BLaER1 (cell line): ENCODE measurements at regions not wholly inside any gene's neighbourhood (a gene's known extent, or its start where the extent isn't known, plus 50 kb on each side); places are given as distances from the start of the nearest gene placed in this dataset.

Experiments
- H3K27ac ChIP-seq: shearing (Covaris generic); formaldehyde crosslinking; 2 replicates; pipeline ENCODE4 v1.8.1; 2022
- H3K27me3 ChIP-seq: shearing (Covaris generic); formaldehyde crosslinking; 2 replicates; pipeline ENCODE4 v1.8.1; 2022
- H3K36me3 ChIP-seq: shearing (Covaris generic); formaldehyde crosslinking; 2 replicates; pipeline ENCODE4 v1.8.1; 2022
- H3K4me1 ChIP-seq: shearing (Covaris generic); formaldehyde crosslinking; 2 replicates; pipeline ENCODE4 v1.8.1; 2022
- H3K4me2 ChIP-seq: shearing (Covaris generic); formaldehyde crosslinking; 2 replicates; pipeline ENCODE4 v1.8.1; 2022
- H3K4me3 ChIP-seq: shearing (Covaris generic); formaldehyde crosslinking; 2 replicates; pipeline ENCODE4 v1.8.1; 2022
- H3K9ac ChIP-seq: shearing (Covaris generic); formaldehyde crosslinking; 2 replicates; pipeline ENCODE4 v1.8.1; 2022
- H3K9me3 ChIP-seq: shearing (Covaris generic); formaldehyde crosslinking; 2 replicates; pipeline ENCODE4 v1.8.1; 2022
- H4K20me1 ChIP-seq: shearing (Covaris generic); formaldehyde crosslinking; 2 replicates; pipeline ENCODE4 v1.8.1; 2022
- Cebpa-rat ChIP-seq: shearing (Covaris generic); IDR thresholded peaks from 2 replicates; pipeline ENCODE4 v1.8.1; 2022

GRCh38 chr17:12590417-12590816 lies 75.3 kb upstream of the MYOCD start:
- no peaks in the 10 kb centered on the region for H4K20me1 ChIP-seq
- no peak overlapping the region for H3K4me3 ChIP-seq
- no peaks in the 10 kb centered on the region for H3K27me3 ChIP-seq
- H3K4me2 ChIP-seq: no peak overlapping the region
- no peaks in the 10 kb centered on the region for H3K4me1 ChIP-seq
- no peak for TF ChIP-seq Cebpa-rat
- H3K9ac ChIP-seq: no peak overlapping the region
- no peaks in the 10 kb centered on the region for H3K9me3 ChIP-seq
- H3K36me3 ChIP-seq: no peaks in the 10 kb centered on the region
- no peak overlapping the region for H3K27ac ChIP-seq

GRCh38 chr17:12591021-12591735 lies 74.5 kb upstream of the MYOCD start:
- Histone ChIP-seq H3K4me2 (no peak overlapping the region), H3K27me3 (no peaks in the 10 kb centered on the region), H3K9ac (no peak overlapping the region), H3K4me1 (no peaks in the 10 kb centered on the region), H4K20me1 (no peaks in the 10 kb centered on the region), H3K9me3 (no peaks in the 10 kb centered on the region), H3K4me3 (no peak overlapping the region), H3K36me3 (no peaks in the 10 kb centered on the region), H3K27ac (no peak overlapping the region)
- TF ChIP-seq Cebpa-rat: no peak

GRCh38 chr17:12592941-12593340 lies 72.7 kb upstream of the MYOCD start:
- Histone ChIP-seq H3K9ac (no peak overlapping the region), H3K9me3 (no peaks in the 10 kb centered on the region), H3K36me3 (no peaks in the 10 kb centered on the region), H3K4me1 (no peaks in the 10 kb centered on the region), H3K4me3 (no peak overlapping the region), H4K20me1 (no peaks in the 10 kb centered on the region), H3K27ac (no peak overlapping the region), H3K27me3 (no peaks in the 10 kb centered on the region), H3K4me2 (no peak overlapping the region)
- no peak for TF ChIP-seq Cebpa-rat

GRCh38 chr17:12596961-12597360 lies 68.7 kb upstream of the MYOCD start:
- H3K9ac ChIP-seq: no peak overlapping the region
- no peak overlapping the region for H3K27ac ChIP-seq
- no peaks in the 10 kb centered on the region for H3K4me1 ChIP-seq
- H3K27me3 ChIP-seq: no peaks in the 10 kb centered on the region
- no peaks in the 10 kb centered on the region for H3K36me3 ChIP-seq
- no peak overlapping the region for H3K4me3 ChIP-seq
- no peak overlapping the region for H3K4me2 ChIP-seq
- TF ChIP-seq Cebpa-rat: no peak
- H4K20me1 ChIP-seq: no peaks in the 10 kb centered on the region
- no peaks in the 10 kb centered on the region for H3K9me3 ChIP-seq

GRCh38 chr17:12597895-12598294 lies 67.8 kb upstream of the MYOCD start:
- Histone ChIP-seq H3K27me3 (no peaks in the 10 kb centered on the region), H3K9me3 (no peaks in the 10 kb centered on the region), H3K27ac (no peak overlapping the region), H3K36me3 (no peaks in the 10 kb centered on the region), H3K4me3 (no peak overlapping the region), H3K9ac (no peak overlapping the region), H3K4me1 (no peaks in the 10 kb centered on the region), H4K20me1 (no peaks in the 10 kb centered on the region), H3K4me2 (no peak overlapping the region)
- TF ChIP-seq Cebpa-rat: no peak

- no peaks in the 10 kb centered on the region for H3K27me3 ChIP-seq
- H3K27ac ChIP-seq: no peak overlapping the region
- H3K36me3 ChIP-seq: no peaks in the 10 kb centered on the region
- H3K4me2 ChIP-seq: no peak overlapping the region
- no peak for TF ChIP-seq Cebpa-rat
- no peak overlapping the region for H3K4me3 ChIP-seq
- no peaks in the 10 kb centered on the region for H3K9me3 ChIP-seq
- H3K4me1 ChIP-seq: no peaks in the 10 kb centered on the region
- no peaks in the 10 kb centered on the region for H4K20me1 ChIP-seq
- no peak overlapping the region for H3K9ac ChIP-seq
These were observed 66.3 kb upstream of the MYOCD start for GRCh38 chr17:12599186-12599920.

- TF ChIP-seq Cebpa-rat: no peak
- Histone ChIP-seq H3K36me3 (no peaks in the 10 kb centered on the region), H3K4me3 (no peak overlapping the region), H3K9ac (no peak overlapping the region), H3K27ac (no peak overlapping the region), H3K27me3 (no peaks in the 10 kb centered on the region), H3K4me1 (no peaks in the 10 kb centered on the region), H3K9me3 (no peaks in the 10 kb centered on the region), H3K4me2 (no peak overlapping the region), H4K20me1 (no peaks in the 10 kb centered on the region)
These were observed 65.3 kb upstream of the MYOCD start for GRCh38 chr17:12600349-12600748.

- no peaks in the 10 kb centered on the region for H3K36me3 ChIP-seq
- H3K27me3 ChIP-seq: no peaks in the 10 kb centered on the region
- no peak for TF ChIP-seq Cebpa-rat
- H3K4me1 ChIP-seq: no peaks in the 10 kb centered on the region
- no peak overlapping the region for H3K27ac ChIP-seq
- H3K9me3 ChIP-seq: no peaks in the 10 kb centered on the region
- no peaks in the 10 kb centered on the region for H4K20me1 ChIP-seq
- no peak overlapping the region for H3K4me2 ChIP-seq
- H3K9ac ChIP-seq: no peak overlapping the region
- H3K4me3 ChIP-seq: no peak overlapping the region
These were observed 62.1 kb upstream of the MYOCD start for GRCh38 chr17:12603566-12603965.

GRCh38 chr17:12605222-12605621 lies 60.5 kb upstream of the MYOCD start:
- Histone ChIP-seq H3K27ac (no peak overlapping the region), H3K4me1 (no peaks in the 10 kb centered on the region), H3K27me3 (no peaks in the 10 kb centered on the region), H3K9me3 (no peaks in the 10 kb centered on the region), H4K20me1 (no peaks in the 10 kb centered on the region), H3K4me2 (no peak overlapping the region), H3K4me3 (no peak overlapping the region), H3K9ac (no peak overlapping the region), H3K36me3 (no peaks in the 10 kb centered on the region)
- no peak for TF ChIP-seq Cebpa-rat

- H3K27me3 ChIP-seq: no peaks in the 10 kb centered on the region
- H3K27ac ChIP-seq: no peak overlapping the region
- H3K4me3 ChIP-seq: no peak overlapping the region
- H4K20me1 ChIP-seq: no peaks in the 10 kb centered on the region
- no peaks in the 10 kb centered on the region for H3K4me1 ChIP-seq
- H3K9me3 ChIP-seq: no peaks in the 10 kb centered on the region
- no peak for TF ChIP-seq Cebpa-rat
- H3K36me3 ChIP-seq: no peaks in the 10 kb centered on the region
- H3K4me2 ChIP-seq: no peak overlapping the region
- H3K9ac ChIP-seq: no peak overlapping the region
These were observed 52.1 kb upstream of the MYOCD start for GRCh38 chr17:12613566-12613965.
